ENCODE measurements at regions not wholly inside any gene's neighbourhood (a gene's known extent, or its start where the extent isn't known, plus 50 kb on each side); places are given as distances from the start of the nearest gene placed in this dataset.

GRCh38 chr11:45723397-45723796 is 58.0 kb upstream of the CHST1 start:
- no peak for ATAC-seq

GRCh38 chr11:45722144-45722543 is 56.7 kb upstream of the CHST1 start:
- no peak for ATAC-seq

GRCh38 chr11:45717526-45717925 is 52.1 kb upstream of the CHST1 start:
- ATAC-seq = no peak

GRCh38 chr11:45715418-45715817 is 50.0 kb upstream of the CHST1 start:
- ATAC-seq = no peak

Measured in esophagus mucosa (tissue), 1 donor.